Skeletal muscle satellite cell (primary cell): ENCODE measurements at regions not wholly inside any gene's neighbourhood (a gene's known extent, or its start where the extent isn't known, plus 50 kb on each side); places are given as distances from the start of the nearest gene placed in this dataset.

Experiments
- H3K27me3 ChIP-seq: 2 replicates; pipeline ENCODE4 v1.7.0; 2013; ENCODE audit warnings: low read length; ENCODE audit not compliant: control insufficient read depth, insufficient read depth
- H3K36me3 ChIP-seq: 2 replicates; pipeline ENCODE4 v1.7.0; 2013; ENCODE audit warnings: mild to moderate bottlenecking, control low read depth, low read length; ENCODE audit not compliant: insufficient read depth
- H3K4me1 ChIP-seq: 2 replicates; pipeline ENCODE4 v1.7.0; 2013; ENCODE audit warnings: low read length; ENCODE audit not compliant: control insufficient read depth, insufficient read depth
- H3K4me2 ChIP-seq: 2 replicates; pipeline ENCODE4 v1.7.0; 2013; ENCODE audit warnings: mild to moderate bottlenecking, low read length
- H3K4me3 ChIP-seq: 2 replicates; pipeline ENCODE4 v1.7.0; 2013; ENCODE audit warnings: low read length
- H3K9ac ChIP-seq: 2 replicates; pipeline ENCODE4 v1.7.0; 2013; ENCODE audit warnings: mild to moderate bottlenecking, low read depth, low read length, moderate library complexity
- H3K9me3 ChIP-seq: replicated peaks from 2 replicates; pipeline ENCODE4 v1.7.0; 2013; ENCODE audit warnings: mild to moderate bottlenecking, control low read depth, low read length

DNA sequence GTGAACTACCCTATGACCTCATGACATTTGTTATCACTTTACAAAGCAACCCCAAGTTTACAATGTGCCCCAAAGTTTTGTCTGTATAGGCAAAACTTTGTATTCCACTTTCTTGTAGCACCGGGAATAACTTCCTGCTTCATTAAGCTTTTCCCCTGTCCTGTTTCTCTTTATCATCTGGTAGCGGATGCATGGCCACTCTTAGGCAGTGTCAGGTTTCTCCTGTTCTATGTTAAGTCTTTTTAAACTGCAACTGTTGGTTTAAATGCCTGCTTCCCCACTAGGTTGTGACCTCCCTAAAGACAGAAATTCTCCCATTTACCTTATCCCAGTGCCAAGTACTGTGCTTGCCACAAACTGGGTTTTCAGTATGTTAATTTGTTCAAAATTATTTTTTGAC lies 433.6 kb upstream of the DPH6 start:
- peaks cover 3% of the 10 kb centered on the region for H3K27me3 ChIP-seq
- no peaks in the 10 kb centered on the region for H3K36me3 ChIP-seq
- no peak overlapping the region for H3K9ac ChIP-seq
- no peak overlapping the region for H3K4me2 ChIP-seq
- H3K4me1 ChIP-seq = peaks cover 2% of the 10 kb centered on the region
- no peak overlapping the region for H3K4me3 ChIP-seq
- no peaks in the 10 kb centered on the region for H3K9me3 ChIP-seq

DNA sequence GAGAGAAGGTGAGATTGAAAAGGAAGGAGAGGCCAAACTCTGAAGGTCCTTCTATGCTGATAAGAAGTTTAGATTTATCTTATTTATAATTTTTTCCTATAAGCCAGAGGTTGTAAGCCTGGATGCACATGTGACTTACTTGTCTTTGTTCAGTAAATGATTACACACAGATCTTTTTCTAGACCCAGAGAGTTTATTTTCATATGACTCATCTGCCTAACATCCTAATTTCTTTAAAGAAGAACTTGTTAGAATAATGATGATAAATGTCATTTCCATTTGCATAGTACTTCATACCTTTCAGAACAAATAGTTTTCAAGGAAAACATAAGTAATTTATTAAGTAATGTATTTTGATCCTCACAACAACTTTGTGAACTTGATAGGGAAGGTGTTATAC lies 434.8 kb upstream of the DPH6 start:
- Histone ChIP-seq H3K9me3 (no peaks in the 10 kb centered on the region), H3K9ac (no peak overlapping the region), H3K36me3 (no peaks in the 10 kb centered on the region), H3K4me2 (no peak overlapping the region), H3K27me3 (peaks cover under 1% of the 10 kb centered on the region), H3K4me1 (peaks cover 2% of the 10 kb centered on the region), H3K4me3 (no peak overlapping the region)

DNA sequence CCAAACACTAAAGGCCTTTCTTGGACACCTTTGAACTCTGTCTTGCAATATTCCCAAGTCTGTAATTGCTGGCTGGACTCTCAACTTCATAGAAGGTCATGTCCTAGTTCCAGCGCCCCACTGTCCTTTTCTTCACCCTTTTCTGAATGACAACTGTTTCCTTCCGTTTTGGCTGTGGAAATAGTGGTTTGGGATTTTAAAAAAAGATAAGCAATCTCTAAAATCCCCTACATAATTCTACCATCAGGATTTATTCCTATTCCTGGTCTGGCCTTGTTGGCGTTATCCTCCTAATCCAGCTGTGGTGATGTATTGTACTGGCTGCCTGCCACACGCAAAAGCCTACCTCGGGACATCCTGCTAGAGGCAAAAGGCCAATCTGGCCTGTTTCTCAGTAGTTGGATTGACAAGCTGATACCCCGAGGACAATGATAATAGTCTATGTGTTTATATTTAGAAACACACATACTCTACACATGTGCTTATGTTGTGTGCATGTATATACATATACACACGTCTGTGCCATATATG lies 440.3 kb upstream of the DPH6 start:
- H3K9ac ChIP-seq = no peak overlapping the region
- H3K4me1 ChIP-seq = no peaks in the 10 kb centered on the region
- H3K27me3 ChIP-seq = no peaks in the 10 kb centered on the region
- no peaks in the 10 kb centered on the region for H3K9me3 ChIP-seq
- no peaks in the 10 kb centered on the region for H3K36me3 ChIP-seq
- no peak overlapping the region for H3K4me3 ChIP-seq
- H3K4me2 ChIP-seq = no peak overlapping the region

DNA sequence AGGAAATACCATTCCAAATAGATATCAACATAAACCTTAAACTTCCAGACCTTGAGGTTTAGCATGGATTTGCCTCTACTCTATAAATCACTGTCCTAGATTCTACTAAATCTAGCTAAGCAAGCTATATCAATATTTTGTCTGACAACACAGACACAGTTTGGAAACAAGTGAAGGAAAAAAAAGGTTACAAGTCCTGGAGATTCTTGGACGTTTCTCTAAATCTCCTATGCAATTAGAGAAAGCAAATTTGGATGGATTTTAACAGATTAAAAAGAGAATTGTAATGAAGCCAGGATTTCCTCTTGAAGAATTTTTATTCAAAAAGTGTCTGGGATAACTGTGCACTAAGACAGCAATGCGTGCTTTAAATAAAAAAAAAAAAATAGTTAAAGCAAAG lies 441.1 kb upstream of the DPH6 start:
- H3K9me3 ChIP-seq = no peaks in the 10 kb centered on the region
- H3K9ac ChIP-seq = no peak overlapping the region
- H3K36me3 ChIP-seq = no peaks in the 10 kb centered on the region
- H3K27me3 ChIP-seq = no peaks in the 10 kb centered on the region
- no peak overlapping the region for H3K4me2 ChIP-seq
- no peaks in the 10 kb centered on the region for H3K4me1 ChIP-seq
- no peak overlapping the region for H3K4me3 ChIP-seq

DNA sequence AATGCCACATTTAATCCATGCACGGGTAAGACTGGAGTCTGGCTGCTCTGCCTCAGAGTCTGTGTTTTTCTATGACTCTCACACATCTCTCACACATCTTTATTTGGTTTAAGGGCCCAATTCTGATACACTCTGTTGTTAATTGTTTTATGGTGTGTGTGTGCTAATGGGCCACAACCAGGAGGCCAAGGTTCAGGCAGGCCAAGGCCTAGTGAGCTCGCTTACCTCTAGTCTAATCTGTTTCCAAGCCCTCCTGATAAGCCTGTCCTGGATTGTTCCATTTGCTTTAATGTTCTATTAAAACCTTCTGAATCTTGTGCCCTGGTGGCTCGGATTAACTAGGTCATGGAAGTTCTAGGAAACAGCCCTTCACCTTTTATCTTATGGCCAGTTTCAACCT lies 445.4 kb upstream of the DPH6 start:
- H3K4me2 ChIP-seq = no peak overlapping the region
- H3K4me3 ChIP-seq = no peak overlapping the region
- no peaks in the 10 kb centered on the region for H3K9me3 ChIP-seq
- no peaks in the 10 kb centered on the region for H3K27me3 ChIP-seq
- no peak overlapping the region for H3K9ac ChIP-seq
- no peaks in the 10 kb centered on the region for H3K36me3 ChIP-seq
- H3K4me1 ChIP-seq = no peaks in the 10 kb centered on the region

DNA sequence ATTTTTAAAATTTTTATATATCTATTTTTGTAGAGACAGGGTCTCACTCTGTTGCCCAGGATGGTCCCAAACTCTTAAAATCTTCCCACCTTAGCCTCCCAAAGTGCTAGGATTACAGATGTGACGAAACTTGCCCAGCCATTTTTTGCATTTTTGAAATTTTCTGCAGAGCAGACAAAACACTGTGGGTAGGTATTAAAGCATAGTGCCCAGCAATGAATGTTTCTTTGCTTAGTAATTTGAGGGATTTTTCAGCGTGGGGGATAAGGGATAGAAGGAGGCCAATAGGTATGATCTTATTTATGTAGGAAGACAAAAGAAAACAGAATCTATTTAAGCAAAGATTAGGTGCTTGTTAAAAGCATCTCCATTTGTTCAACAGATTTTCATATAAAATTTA lies 446.8 kb upstream of the DPH6 start:
- Histone ChIP-seq H3K36me3 (no peaks in the 10 kb centered on the region), H3K4me1 (no peaks in the 10 kb centered on the region), H3K9me3 (no peaks in the 10 kb centered on the region), H3K27me3 (no peaks in the 10 kb centered on the region), H3K4me2 (no peak overlapping the region), H3K9ac (no peak overlapping the region), H3K4me3 (no peak overlapping the region)

DNA sequence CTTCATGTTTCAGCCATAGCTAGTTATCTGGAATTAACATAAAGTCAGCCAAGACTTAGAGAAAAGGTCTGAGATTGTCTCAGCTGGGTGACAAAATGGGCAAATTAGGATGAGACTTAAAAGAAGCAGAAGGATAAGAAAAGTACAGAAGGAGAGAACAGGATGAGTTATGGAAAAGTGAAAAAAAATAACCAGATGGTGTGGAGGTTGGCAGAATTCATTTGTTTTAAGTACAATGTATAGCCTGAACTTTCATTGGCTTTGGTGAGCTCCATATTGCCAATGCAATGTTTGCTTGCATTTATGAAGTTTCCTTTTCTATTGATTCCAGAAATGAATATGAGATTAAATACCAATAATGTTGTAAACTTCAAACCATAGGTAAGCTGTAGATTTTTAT lies 447.2 kb upstream of the DPH6 start:
- Histone ChIP-seq H3K27me3 (no peaks in the 10 kb centered on the region), H3K4me1 (no peaks in the 10 kb centered on the region), H3K4me3 (no peak overlapping the region), H3K36me3 (no peaks in the 10 kb centered on the region), H3K4me2 (no peak overlapping the region), H3K9ac (no peak overlapping the region), H3K9me3 (no peaks in the 10 kb centered on the region)

DNA sequence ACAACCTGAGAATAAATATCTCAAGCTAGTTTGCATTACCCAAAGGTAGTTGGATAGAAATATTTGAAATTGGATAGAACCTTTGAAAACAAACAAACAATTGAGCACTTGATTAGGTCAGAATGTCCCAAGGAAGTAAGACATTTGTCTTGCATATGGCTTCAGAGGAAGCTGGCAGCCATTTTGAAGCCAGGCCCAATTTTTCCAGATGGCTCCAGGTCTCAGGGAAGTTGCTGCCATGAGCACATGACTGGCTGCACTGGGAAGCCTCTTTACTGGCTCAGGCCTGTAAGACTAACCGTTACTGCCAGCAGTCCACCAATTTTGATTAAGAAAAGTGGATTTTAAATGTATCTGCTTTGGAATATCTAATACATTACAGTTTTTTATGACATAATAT lies 448.9 kb upstream of the DPH6 start:
- Histone ChIP-seq H3K27me3 (no peaks in the 10 kb centered on the region), H3K9me3 (no peaks in the 10 kb centered on the region), H3K9ac (no peak overlapping the region), H3K36me3 (no peaks in the 10 kb centered on the region), H3K4me3 (no peak overlapping the region), H3K4me2 (no peak overlapping the region), H3K4me1 (no peaks in the 10 kb centered on the region)

DNA sequence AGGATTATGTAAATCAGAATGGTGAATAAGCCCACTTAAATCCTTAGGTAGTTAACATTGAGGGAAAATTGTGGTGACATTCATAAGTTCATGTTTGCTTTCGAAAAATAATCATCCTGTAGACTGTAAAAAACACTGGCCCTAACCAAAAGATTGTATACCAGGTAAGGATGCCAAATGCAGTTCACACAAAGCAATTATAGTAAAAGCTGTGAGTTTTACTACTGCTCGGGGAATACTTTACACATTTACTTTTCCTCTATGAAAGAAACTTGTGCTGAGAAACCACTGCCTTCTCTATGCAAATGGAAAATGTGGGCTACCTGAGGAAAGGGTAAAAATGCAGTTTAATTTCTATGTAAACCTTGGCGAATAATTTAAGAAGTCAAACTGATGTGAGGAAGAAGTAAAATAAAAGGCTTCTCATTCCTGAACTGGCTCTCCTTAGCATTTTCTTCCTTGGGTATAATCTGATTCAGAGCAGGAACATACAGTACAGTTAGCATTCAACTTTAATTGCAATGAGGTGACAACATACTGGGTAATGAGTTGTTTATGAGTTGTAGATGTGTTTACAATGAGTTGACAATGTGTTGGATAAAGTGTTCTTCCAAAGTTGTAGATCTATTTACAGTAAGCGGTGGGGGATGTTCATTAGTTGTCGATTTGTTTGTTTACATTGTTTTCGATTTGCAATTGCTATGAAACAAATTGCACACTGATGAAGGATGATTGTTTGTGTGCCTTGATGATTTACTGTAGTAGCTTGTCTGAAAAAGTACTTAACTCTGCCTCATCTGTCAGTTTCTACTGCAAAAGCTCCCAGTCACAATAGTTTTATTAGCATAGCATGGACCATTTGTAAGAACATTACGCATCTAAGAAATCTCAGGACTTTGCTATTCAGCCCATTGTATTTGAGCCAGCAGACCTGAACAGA lies 453.0 kb upstream of the DPH6 start:
- Histone ChIP-seq H3K4me2 (no peak overlapping the region), H3K9me3 (no peaks in the 10 kb centered on the region), H3K4me3 (no peak overlapping the region), H3K9ac (no peak overlapping the region), H3K4me1 (no peaks in the 10 kb centered on the region), H3K36me3 (no peaks in the 10 kb centered on the region), H3K27me3 (peaks cover 7% of the 10 kb centered on the region)

DNA sequence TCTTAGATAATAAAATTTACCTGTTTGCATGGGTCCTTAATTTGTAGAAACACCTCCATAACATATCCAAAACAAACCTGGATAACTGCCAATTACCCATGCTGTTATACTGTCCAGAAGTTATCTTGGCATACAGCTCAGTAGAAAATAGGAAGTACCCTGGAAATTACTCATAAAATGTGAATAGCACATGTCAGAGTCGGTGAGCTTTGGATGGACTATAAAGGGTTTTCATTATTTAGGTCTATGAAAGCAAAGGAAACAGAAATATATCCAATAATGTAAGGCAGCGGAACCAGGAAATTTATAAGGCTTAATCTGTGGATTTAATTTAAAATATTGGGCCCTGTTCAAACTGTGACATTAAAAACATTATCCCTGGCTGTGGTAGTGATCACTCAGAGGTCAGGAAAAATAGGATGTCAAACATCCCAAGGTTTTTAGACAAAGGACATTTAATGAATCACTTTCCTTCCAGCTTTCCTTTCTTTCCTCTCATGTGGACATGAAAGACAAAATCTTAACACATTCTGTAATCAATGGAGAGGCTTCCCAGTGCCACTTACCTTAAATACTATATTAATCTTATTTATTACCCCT lies 459.0 kb upstream of the DPH6 start:
- Histone ChIP-seq H3K4me2 (no peak overlapping the region), H3K27me3 (peaks cover 7% of the 10 kb centered on the region), H3K9me3 (no peaks in the 10 kb centered on the region), H3K36me3 (no peaks in the 10 kb centered on the region), H3K4me1 (no peaks in the 10 kb centered on the region), H3K4me3 (no peak overlapping the region), H3K9ac (no peak overlapping the region)

DNA sequence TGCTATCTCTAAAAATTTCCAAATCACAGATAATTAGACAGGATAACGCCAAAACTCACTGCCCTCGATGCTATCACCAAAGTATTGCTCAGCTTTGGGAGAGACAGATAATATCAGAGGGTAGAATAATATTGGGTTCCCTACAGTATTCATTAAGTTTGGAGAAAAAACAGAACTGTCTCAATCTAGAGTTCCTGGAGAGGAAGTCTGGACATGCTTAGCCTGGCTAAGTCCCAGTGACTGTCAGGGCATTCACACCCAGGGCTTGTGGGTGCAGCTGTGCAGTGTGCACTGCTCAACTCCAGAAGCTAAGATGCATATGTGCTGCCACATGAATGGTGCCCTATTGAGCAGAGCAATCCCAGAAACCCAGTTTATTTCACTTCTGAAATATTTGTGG lies 459.6 kb upstream of the DPH6 start:
- H3K9me3 ChIP-seq = no peaks in the 10 kb centered on the region
- H3K4me3 ChIP-seq = no peak overlapping the region
- H3K4me2 ChIP-seq = no peak overlapping the region
- no peak overlapping the region for H3K9ac ChIP-seq
- H3K4me1 ChIP-seq = no peaks in the 10 kb centered on the region
- peaks cover 7% of the 10 kb centered on the region for H3K27me3 ChIP-seq
- no peaks in the 10 kb centered on the region for H3K36me3 ChIP-seq

DNA sequence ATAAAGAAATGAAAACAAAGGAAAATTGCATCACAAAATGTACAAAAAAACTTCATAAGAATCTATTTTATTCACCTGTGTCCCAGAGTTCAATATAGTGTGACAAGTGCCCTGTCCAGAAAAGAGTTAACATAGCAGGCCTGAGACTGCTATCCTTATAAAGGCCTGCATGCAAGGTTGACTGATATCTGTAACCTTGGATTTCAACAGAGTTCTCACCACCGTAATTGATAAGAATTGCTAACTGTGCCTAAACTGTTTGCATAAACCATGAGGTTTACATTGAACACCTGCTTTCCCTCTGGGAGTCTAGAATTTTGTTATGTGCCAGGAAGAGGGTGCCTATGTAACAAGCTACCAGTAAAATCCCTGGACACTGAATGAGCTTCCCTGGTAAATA lies 461.7 kb upstream of the DPH6 start:
- Histone ChIP-seq H3K4me1 (no peaks in the 10 kb centered on the region), H3K27me3 (peaks cover 5% of the 10 kb centered on the region), H3K36me3 (no peaks in the 10 kb centered on the region), H3K9ac (no peak overlapping the region), H3K4me3 (no peak overlapping the region), H3K4me2 (no peak overlapping the region), H3K9me3 (no peaks in the 10 kb centered on the region)
